GM18868 (cell line): ENCODE measurements at regions not wholly inside any gene's neighbourhood (a gene's known extent, or its start where the extent isn't known, plus 50 kb on each side); places are given as distances from the start of the nearest gene placed in this dataset.
"Not testable (repeated sequence)": the region's sequence is repeated elsewhere in the genome, so short reads cannot be mapped to it uniquely, and the experiment has no call there.

Experiments used
- ATAC-seq: cut with Tn5 transposase; IDR thresholded peaks from one replicate; pipeline ENCODE4 v1.9.1; 2021; ENCODE audit warnings: mild to moderate bottlenecking, moderate library complexity; ENCODE audit not compliant: unreplicated experiment

DNA sequence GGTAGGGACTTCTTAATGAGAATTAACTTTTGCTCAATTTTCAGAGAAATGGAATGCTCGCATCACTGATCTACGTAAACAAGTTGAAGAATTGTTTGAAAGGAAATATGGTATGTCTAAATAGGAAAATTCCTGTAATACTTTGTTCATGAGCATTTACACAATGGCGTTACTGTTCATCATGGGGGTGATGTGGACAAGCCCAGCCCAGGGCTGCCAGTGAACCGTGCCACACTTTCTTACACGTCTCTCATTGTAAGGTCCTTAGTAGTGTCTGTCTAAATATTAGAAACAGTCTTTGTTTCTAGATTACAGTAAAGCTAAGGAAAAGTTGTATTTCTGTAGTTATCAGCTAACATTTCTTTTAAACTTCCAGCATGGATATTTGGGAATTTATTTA, 91.0 kb upstream of the SPDYE9 start:
- ATAC-seq, result not testable (repeated sequence)

DNA sequence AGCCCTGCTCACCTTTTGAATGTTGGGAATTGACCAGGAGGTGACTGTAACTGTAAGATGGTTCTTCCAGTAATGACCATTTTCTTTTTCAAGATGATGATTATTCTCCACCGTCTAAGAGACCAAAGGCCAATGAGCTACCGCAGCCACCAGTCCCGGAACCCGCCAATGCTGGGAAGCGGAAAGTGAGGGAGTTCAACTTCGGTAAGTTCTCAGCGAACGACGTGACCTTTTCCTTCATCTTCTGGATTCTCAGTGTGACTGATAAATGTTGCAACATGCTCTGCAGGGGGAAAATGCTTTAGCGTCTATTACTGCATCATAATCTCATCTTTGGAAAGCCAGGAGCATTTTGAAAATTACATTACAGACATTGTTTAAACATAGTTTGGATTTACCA, 89.5 kb upstream of the SPDYE9 start:
- ATAC-seq, result not testable (repeated sequence)

DNA sequence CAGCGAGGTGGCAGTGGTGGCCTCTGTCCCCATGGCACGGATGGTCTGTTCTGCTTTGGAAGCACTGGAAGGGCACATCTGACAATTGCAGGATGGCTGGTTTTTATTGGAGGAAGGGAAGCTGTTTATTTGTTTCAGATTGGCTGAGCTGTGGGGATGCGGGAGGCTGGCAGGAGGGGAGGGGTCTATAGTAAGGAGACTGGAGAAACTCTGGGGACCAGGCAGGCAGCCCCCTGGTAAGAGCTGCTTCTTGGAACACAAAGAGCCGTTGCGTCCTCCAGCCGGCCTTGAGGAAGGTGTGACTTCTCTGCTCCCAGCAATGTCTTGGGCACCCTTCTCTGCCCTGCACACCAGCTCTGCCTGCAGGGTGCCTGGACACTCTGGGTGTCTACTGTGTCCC, 85.1 kb upstream of the SPDYE9 start:
- ATAC-seq, result not testable (repeated sequence)

- ATAC-seq, result not testable (repeated sequence)
Measured at GRCh38 chr7:73170415-73170814, 84.6 kb upstream of the SPDYE9 start.

DNA sequence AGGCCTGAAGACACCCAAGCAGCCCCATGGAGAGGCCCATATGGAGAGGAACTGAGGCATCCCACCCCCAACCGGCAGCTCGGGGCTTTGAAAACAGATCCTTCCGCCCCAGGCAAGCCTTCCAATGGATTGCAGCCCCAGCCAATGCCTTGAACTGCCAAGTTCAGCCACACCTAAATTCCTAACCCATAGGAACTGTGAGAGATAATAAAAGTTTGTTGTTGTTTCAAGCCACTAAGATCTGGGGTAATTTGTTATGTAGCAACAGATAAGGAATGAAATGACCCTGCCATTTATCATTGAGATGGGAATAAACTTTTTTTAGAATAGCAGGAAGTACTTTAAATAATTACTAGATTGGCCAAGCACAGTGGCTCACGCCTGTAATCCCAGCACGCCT, 80.3 kb upstream of the SPDYE9 start:
- not testable (repeated sequence) for ATAC-seq

- not testable (repeated sequence) for ATAC-seq
Measured at GRCh38 chr7:73162680-73163079, 76.8 kb upstream of the SPDYE9 start.

DNA sequence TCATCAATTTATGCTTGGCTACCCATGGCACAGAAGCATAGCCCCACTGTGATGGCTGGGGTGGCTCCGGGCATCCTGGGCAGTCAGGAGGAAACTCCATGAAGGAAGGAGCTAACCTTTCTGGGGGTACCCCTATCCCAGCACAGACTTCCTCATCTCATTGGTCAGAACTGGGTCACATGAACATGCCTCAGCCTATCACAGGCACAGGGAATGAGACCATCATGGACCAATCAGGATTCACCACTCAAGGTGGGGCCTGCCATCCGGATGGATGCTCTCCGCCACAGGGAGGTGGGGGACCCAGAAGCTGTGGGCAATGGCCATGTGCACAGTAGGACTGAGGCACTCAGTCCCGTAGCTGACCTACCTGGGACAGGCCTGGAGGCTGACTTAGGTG, 75.9 kb upstream of the SPDYE9 start:
- not testable (repeated sequence) for ATAC-seq

DNA sequence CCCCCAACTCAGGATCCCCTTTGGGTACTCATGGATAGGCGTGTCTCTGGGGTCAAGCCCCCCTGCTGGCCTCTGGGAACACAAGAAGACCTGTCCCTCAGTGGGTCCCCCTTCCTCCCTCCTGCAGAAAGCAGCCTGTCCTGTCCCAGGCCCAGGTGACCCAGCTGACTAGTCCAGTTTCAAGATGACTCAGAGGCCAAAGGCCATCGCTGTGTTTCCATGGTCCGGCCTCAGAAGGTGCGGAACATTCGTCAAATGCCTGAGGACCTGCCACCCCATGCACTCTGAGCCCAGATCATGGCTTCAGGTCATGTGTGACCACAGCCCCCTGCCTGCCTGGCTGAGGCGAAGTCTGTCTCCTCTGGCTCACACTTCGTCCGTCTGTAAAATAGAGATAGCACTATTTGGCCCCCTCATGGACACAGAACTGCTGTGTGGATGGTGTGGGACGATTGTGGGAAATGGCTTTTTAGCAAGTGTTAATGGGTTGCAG, 71.4 kb upstream of the SPDYE9 start:
- ATAC-seq, result not testable (repeated sequence)

GRCh38 chr7:73156510-73157168, 70.8 kb upstream of the SPDYE9 start:
- ATAC-seq, result not testable (repeated sequence)

- ATAC-seq, result peak; percentile 91
Measured at GRCh38 chr7:73154586-73155038, 68.8 kb upstream of the SPDYE9 start.

DNA sequence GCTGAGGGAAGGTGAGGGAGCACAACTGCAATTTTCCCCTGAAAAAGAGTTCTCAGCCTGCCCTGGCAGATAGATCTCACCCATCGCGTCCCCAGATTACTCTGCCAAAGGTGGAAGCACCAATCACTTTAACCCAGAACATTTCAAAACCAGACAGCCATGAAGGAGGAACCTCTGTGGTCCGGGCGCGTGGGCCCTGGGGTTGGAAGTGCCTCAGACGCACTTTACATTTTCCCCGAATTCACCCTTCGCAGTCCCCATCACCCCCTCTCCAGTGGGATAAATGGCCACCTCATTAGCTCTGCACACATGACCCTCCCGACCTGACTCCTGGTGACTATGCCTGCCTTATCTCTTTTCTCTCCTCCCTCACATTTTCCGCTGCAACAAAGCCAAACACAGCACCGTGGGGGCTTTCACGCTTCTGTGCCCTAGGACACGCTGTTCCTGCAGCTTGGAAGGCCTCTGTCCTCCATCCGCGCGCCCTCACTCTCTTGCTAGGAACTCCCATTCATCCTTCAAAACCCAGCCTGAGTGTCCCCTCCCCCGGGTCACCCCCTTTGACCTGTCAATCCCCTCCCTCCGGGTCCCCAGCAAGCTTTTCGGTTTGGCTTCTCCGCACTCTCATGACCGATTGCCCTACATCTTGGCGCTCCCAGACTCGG, 68.2 kb upstream of the SPDYE9 start:
- not testable (repeated sequence) for ATAC-seq

GRCh38 chr7:73148570-73148969, 62.7 kb upstream of the SPDYE9 start:
- ATAC-seq, result not testable (repeated sequence)

GRCh38 chr7:73147681-73148080, 61.8 kb upstream of the SPDYE9 start:
- ATAC-seq, result not testable (repeated sequence)

DNA sequence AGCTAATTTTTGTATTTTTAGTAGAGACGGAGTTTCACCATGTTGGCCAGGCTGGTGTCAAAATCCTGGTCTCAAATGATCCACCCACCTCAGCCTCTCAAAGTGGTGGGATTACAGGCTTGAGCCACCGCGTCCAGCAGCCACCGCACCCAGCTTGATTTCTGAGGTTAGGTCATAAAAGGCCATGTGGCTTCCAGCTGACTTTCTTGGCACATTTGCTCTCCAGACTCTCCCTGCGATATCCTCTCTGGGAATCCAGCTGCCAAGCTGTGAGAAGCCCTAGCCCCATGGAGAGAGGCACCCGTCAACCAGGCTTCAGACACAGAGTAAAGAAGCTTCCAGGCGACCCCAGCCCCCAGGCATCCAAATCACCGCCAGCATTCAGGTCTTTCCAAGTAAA, 58.2 kb upstream of the SPDYE9 start:
- ATAC-seq, result not testable (repeated sequence)

DNA sequence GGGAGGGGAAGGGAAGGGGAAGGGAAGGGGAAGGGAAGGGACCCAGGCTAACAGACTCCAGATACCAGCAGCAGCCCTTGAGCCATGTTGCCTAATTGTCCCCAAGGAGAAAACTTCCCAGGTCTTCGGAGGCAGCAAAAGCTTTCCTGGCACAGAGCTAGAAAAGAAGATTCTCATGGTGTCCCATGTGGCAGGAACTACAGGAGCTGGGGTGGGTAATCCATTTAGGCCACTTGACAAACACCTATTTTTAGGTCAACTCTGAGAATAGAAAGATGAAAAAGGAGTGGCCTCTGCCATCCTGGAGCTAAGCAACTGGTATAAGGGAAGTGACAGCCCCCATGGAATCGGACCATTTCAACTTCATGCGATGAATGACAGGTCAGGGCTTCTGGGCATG, 52.1 kb upstream of the SPDYE9 start:
- not testable (repeated sequence) for ATAC-seq
